Natural killer cell (primary cell): ENCODE measurements at regions not wholly inside any gene's neighbourhood (a gene's known extent, or its start where the extent isn't known, plus 50 kb on each side); places are given as distances from the start of the nearest gene placed in this dataset.

Experiments used
- ATAC-seq, 3 donors: fragments of 150-1000 bp in 2 of 3; fragments of 200-7000 bp in 1 of 3; cut with Tn5 transposase; 1 replicate in 1 of 3; 2 replicates in 2 of 3; pipeline ENCODE4 v1.10.0; 2021; ENCODE audit warnings: mild to moderate bottlenecking in 2 of 3, moderate library complexity in 2 of 3
- DNase-seq, 2 donors: peaks; one replicate each; pipeline versions ENCODE4 v3.0.0 to v3.0.0-alpha.2; 2013 to 2021; ENCODE audit warnings: mixed read lengths in 1 of 2
- H3K27ac ChIP-seq: one replicate; pipeline ENCODE4 v1.5.1; 2013; ENCODE audit warnings: mild to moderate bottlenecking, low read length
- H3K27me3 ChIP-seq: one replicate; pipeline ENCODE4 v1.6.1; 2013; ENCODE audit warnings: low read length; ENCODE audit not compliant: control insufficient read depth, insufficient read depth
- H3K36me3 ChIP-seq: one replicate; pipeline ENCODE4 v1.6.1; 2013; ENCODE audit warnings: low read length; ENCODE audit not compliant: control insufficient read depth, insufficient read depth
- H3K4me1 ChIP-seq: one replicate; pipeline ENCODE4 v1.6.1; 2013; ENCODE audit warnings: low read length; ENCODE audit not compliant: control insufficient read depth, insufficient read depth
- H3K4me3 ChIP-seq: one replicate; pipeline ENCODE4 v1.5.1; 2013; ENCODE audit warnings: low read length
- H3K9me3 ChIP-seq: one replicate; pipeline ENCODE4 v1.6.1; 2013; ENCODE audit warnings: low read length; ENCODE audit not compliant: control insufficient read depth, insufficient read depth
- H3K27ac Mint-ChIP-seq, 2 donors: one replicate each; pipeline ENCODE4 v1.8.0; 2022; ENCODE audit warnings: mild to moderate bottlenecking in 2 of 2, mixed read lengths in 2 of 2, moderate library complexity in 1 of 2
- H3K27me3 Mint-ChIP-seq, 2 donors: one replicate each; pipeline ENCODE4 v1.8.0; 2022; ENCODE audit warnings: low read depth in 2 of 2, mixed read lengths in 2 of 2
- H3K36me3 Mint-ChIP-seq: one replicate; pipeline ENCODE4 v1.8.0; 2022; ENCODE audit warnings: mixed read lengths
- H3K4me1 Mint-ChIP-seq, 2 donors: one replicate each; pipeline ENCODE4 v1.8.0; 2022; ENCODE audit warnings: mixed read lengths in 2 of 2
- H3K4me3 Mint-ChIP-seq: one replicate; pipeline ENCODE4 v1.8.0; 2022; ENCODE audit warnings: mild to moderate bottlenecking, moderate library complexity, mixed read lengths
- H3K9me3 Mint-ChIP-seq, 2 donors: one replicate each; pipeline ENCODE4 v1.8.0; 2022; ENCODE audit warnings: mixed read lengths in 2 of 2
- whole genome bisulfite sequencing: methylation state at CpG from one replicate; pipeline ENCODE4 v1.1.7; 2013; ENCODE audit warnings: missing lambda C conversion rate; ENCODE audit not compliant: insufficient coverage; 5-methylcytosine and 5-hydroxymethylcytosine counted together
- intact Hi-C: fragments of 100-400 bp; cut with micrococcal nuclease; formaldehyde crosslinking; loops from one replicate; pipeline ENCODE4 v1.14.2; 2022
- TF ChIP-seq, protein P1 (sequence below): fragments of 200-600 bp; IDR thresholded peaks from one replicate; pipeline ENCODE4 v1.8.0; 2022; ENCODE audit warnings: antibody characterized with exemption

GRCh38 chr10:21130683-21131442, 233.8 kb upstream of the NEBL start:
- WGBS = 86% methylated on average over 2 of the region's 3 CpGs
- Histone ChIP-seq H3K36me3 (no peaks in the 10 kb centered on the region), H3K27ac (no peak overlapping the region), H3K4me3 (no peak overlapping the region), H3K27me3 (no peaks in the 10 kb centered on the region), H3K4me1 (no peaks in the 10 kb centered on the region), H3K9me3 (no peaks in the 10 kb centered on the region)
- TF ChIP-seq, protein P1, sequence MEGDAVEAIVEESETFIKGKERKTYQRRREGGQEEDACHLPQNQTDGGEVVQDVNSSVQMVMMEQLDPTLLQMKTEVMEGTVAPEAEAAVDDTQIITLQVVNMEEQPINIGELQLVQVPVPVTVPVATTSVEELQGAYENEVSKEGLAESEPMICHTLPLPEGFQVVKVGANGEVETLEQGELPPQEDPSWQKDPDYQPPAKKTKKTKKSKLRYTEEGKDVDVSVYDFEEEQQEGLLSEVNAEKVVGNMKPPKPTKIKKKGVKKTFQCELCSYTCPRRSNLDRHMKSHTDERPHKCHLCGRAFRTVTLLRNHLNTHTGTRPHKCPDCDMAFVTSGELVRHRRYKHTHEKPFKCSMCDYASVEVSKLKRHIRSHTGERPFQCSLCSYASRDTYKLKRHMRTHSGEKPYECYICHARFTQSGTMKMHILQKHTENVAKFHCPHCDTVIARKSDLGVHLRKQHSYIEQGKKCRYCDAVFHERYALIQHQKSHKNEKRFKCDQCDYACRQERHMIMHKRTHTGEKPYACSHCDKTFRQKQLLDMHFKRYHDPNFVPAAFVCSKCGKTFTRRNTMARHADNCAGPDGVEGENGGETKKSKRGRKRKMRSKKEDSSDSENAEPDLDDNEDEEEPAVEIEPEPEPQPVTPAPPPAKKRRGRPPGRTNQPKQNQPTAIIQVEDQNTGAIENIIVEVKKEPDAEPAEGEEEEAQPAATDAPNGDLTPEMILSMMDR = no peak
- no peak for ATAC-seq
- no peak for DNase-seq
- Mint-ChIP-seq H3K9me3 (no peaks in the 10 kb centered on the region), H3K4me3 (no peak overlapping the region), H3K36me3 (no peaks in the 10 kb centered on the region), H3K27me3 (peaks cover 7 to 12% of the 10 kb centered on the region in 2 donors), H3K4me1 (no peaks in the 10 kb centered on the region), H3K27ac (no peak overlapping the region)
- intact Hi-C loops = no loop called here

DNA sequence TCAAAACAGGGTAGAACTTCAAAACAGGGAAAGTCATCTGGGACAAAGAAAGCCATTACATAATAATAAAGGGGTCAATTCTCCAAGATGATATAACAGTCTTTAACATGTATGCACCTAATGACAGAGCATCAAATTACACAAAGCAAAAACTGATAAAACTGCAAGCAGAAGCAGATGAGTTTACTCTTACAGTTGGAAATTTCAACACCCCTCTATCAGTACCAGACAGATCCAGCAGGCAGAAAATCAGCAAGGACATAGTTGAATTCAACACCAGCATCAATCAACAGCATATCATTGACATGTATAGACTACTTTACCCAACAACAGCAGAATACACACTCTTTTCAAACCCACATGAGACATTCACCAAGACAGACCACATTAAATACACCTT, 233.0 kb upstream of the NEBL start:
- H3K4me1 ChIP-seq = no peaks in the 10 kb centered on the region
- H3K27me3 ChIP-seq = no peaks in the 10 kb centered on the region
- Mint-ChIP-seq H3K36me3 (no peaks in the 10 kb centered on the region), H3K9me3 (no peaks in the 10 kb centered on the region), H3K27ac (no peak overlapping the region), H3K4me1 (no peaks in the 10 kb centered on the region), H3K4me3 (no peak overlapping the region), H3K27me3 (peaks cover 6 to 11% of the 10 kb centered on the region in 2 donors)
- no peak overlapping the region for H3K27ac ChIP-seq
- DNase-seq = no peak
- no peak for ATAC-seq
- no peaks in the 10 kb centered on the region for H3K36me3 ChIP-seq
- TF ChIP-seq, protein P1 = no peak
- intact Hi-C loops = no loop called here
- no peak overlapping the region for H3K4me3 ChIP-seq
- no peaks in the 10 kb centered on the region for H3K9me3 ChIP-seq

DNA sequence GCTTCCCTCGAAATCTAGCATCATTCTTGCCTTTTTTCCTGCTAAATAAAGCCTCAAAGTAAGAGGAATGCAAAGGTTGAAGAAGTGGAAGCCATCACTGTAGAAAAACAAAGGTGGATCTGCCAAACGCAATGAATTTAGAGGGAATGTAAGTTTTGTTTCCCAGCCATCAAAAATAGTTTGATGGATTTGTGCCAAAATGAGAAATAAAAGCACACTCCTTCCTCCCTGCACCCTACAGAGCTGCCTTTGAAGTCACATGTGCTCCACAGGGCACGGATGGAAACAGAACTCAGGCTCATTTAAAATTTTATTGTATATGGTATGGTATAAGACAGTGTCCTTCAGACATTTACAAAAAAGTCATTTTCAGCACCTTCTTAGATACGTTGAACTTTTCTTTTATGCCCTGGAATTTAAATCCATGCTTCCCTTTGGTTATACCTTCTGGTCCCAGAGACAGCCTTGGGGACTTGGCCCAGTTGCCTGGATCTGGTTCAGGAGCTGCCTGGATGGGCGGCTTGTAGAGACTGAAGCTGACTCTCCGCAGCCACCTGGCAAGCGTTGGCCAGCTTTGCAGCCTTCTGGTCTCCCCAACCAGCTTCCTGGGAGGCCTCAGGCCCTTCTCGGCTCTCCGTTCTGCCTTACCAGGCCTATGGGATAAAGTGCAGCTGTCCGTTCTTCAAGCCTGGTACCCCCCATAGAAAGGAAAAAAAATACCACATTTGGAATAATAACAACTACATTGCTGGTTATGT, 228.5 kb upstream of the NEBL start:
- intact Hi-C loops = no loop called here
- 76% methylated on average over 9 of the region's 10 CpGs for WGBS
- peaks cover 0 to 2% of the 10 kb centered on the region in 2 donors for H3K9me3 Mint-ChIP-seq
- H3K4me1 Mint-ChIP-seq = no peaks in the 10 kb centered on the region
- Histone ChIP-seq H3K36me3 (no peaks in the 10 kb centered on the region), H3K4me1 (no peaks in the 10 kb centered on the region), H3K4me3 (no peak overlapping the region), H3K9me3 (no peaks in the 10 kb centered on the region), H3K27ac (no peak overlapping the region), H3K27me3 (no peaks in the 10 kb centered on the region)
- H3K4me3 Mint-ChIP-seq = no peak overlapping the region
- no peak overlapping the region for H3K27ac Mint-ChIP-seq
- peaks cover 3 to 6% of the 10 kb centered on the region in 2 donors for H3K27me3 Mint-ChIP-seq
- no peaks in the 10 kb centered on the region for H3K36me3 Mint-ChIP-seq
- ATAC-seq = no peak
- no peak for DNase-seq
- TF ChIP-seq, protein P1 = no peak
